GM12891 (cell line): ENCODE measurements at regions not wholly inside any gene's neighbourhood (a gene's known extent, or its start where the extent isn't known, plus 50 kb on each side); places are given as distances from the start of the nearest gene placed in this dataset.

Experiments used
- DNase-seq: peaks from one replicate; pipeline ENCODE4 v3.0.0; 2011; ENCODE audit warnings: low spot score; ENCODE audit not compliant: insufficient read length
- FAIRE-seq: peaks from 2 replicates; lab custom pipeline; 2011; peaks lifted over from hg19 to GRCh38; lab: Jason Lieb, UNC
- PAX5 ChIP-seq: IDR thresholded peaks from 2 replicates; pipeline ENCODE4 v1.6.1; 2011; ENCODE audit warnings: low read length, moderate library complexity, mild to moderate bottlenecking; ENCODE audit not compliant: insufficient read depth, severe bottlenecking
- POLR2A ChIP-seq: IDR thresholded peaks from 2 replicates; pipeline ENCODE4 v1.6.1; 2011; ENCODE audit warnings: low read depth, low read length, control low read depth
- POLR2AphosphoS5 ChIP-seq: IDR thresholded peaks from 2 replicates; pipeline ENCODE4 v1.6.1; 2011; ENCODE audit warnings: low read depth, low read length, control low read depth
- POU2F2 ChIP-seq: IDR thresholded peaks from 2 replicates; pipeline ENCODE4 v1.6.1; 2011; ENCODE audit warnings: low read depth, mild to moderate bottlenecking, control low read depth, low read length, moderate library complexity
- SPI1 ChIP-seq: IDR thresholded peaks from 2 replicates; pipeline ENCODE4 v1.6.1; 2011; ENCODE audit warnings: low read depth, low read length, control low read depth
- TAF1 ChIP-seq: IDR thresholded peaks from 2 replicates; pipeline ENCODE4 v1.6.1; 2011; ENCODE audit warnings: low read depth, low read length, control low read depth

GRCh38 chrX:40155589-40156469 lies 58.1 kb upstream of the BCOR start:
- FAIRE-seq, result no peak
- no peak for TF ChIP-seq PAX5
- TF ChIP-seq SPI1, result no peak
- TF ChIP-seq TAF1, result no peak
- no peak for TF ChIP-seq POLR2A
- no peak for TF ChIP-seq POLR2AphosphoS5
- no peak for TF ChIP-seq POU2F2
- DNase-seq, result no peak

GRCh38 chrX:40154853-40155588 lies 57.3 kb upstream of the BCOR start:
- FAIRE-seq (peak; percentile 66), DNase-seq (no peak)
- TF ChIP-seq POU2F2, result no peak
- TF ChIP-seq SPI1, result no peak
- no peak for TF ChIP-seq POLR2A
- TF ChIP-seq POLR2AphosphoS5, result no peak
- TF ChIP-seq TAF1, result no peak
- no peak for TF ChIP-seq PAX5

- DNase-seq (no peak), FAIRE-seq (no peak)
- TF ChIP-seq PAX5 (no peak), POLR2A (no peak), TAF1 (no peak), POLR2AphosphoS5 (no peak), SPI1 (no peak), POU2F2 (no peak)
Observed at GRCh38 chrX:40154250-40154852, 56.6 kb upstream of the BCOR start.

GRCh38 chrX:40153345-40154249 lies 55.8 kb upstream of the BCOR start:
- no peak for DNase-seq
- peak; percentile 87 for FAIRE-seq

GRCh38 chrX:40152741-40153344 lies 55.1 kb upstream of the BCOR start:
- FAIRE-seq, result peak; percentile 31
- DNase-seq, result no peak
- TF ChIP-seq POLR2A, result no peak
- no peak for TF ChIP-seq POU2F2
- no peak for TF ChIP-seq SPI1
- no peak for TF ChIP-seq POLR2AphosphoS5

More at GRCh38 chrX:40153345-40154249, 55.8 kb upstream of the BCOR start:
- TF ChIP-seq POU2F2, result no peak
- TF ChIP-seq POLR2A, result no peak
- no peak for TF ChIP-seq POLR2AphosphoS5
- TF ChIP-seq PAX5, result no peak
- TF ChIP-seq SPI1, result no peak
- TF ChIP-seq TAF1, result no peak

GRCh38 chrX:40152173-40152711 lies 54.5 kb upstream of the BCOR start:
- DNase-seq (no peak), FAIRE-seq (no peak)
- TF ChIP-seq POU2F2 (no peak), TAF1 (no peak), PAX5 (no peak), SPI1 (no peak), POLR2AphosphoS5 (no peak), POLR2A (no peak)

- no peak for TF ChIP-seq TAF1
- no peak for TF ChIP-seq PAX5
- TF ChIP-seq POU2F2, result no peak
- no peak for TF ChIP-seq POLR2AphosphoS5
- TF ChIP-seq SPI1, result no peak
- TF ChIP-seq POLR2A, result no peak
- DNase-seq (no peak), FAIRE-seq (no peak)
Observed at GRCh38 chrX:40151211-40152172, 53.7 kb upstream of the BCOR start.

GRCh38 chrX:40150503-40150902 lies 52.7 kb upstream of the BCOR start:
- TF ChIP-seq POLR2A, result no peak
- no peak for TF ChIP-seq POU2F2
- TF ChIP-seq TAF1, result no peak
- no peak for TF ChIP-seq POLR2AphosphoS5
- no peak for FAIRE-seq
- no peak for DNase-seq
